DND-41 (cell line): ENCODE measurements at regions not wholly inside any gene's neighbourhood (a gene's known extent, or its start where the extent isn't known, plus 50 kb on each side); places are given as distances from the start of the nearest gene placed in this dataset.

Source experiments
- CTCF ChIP-seq: IDR thresholded peaks from 2 replicates; pipeline ENCODE4 v1.5.1; 2012; ENCODE audit warnings: borderline replicate concordance, low read length, moderate library complexity, mild to moderate bottlenecking; ENCODE audit not compliant: poor library complexity, severe bottlenecking; ENCODE audit errors: extremely low read depth
- EZH2 ChIP-seq: IDR thresholded peaks from 3 replicates; pipeline ENCODE4 v1.6.1; 2012; ENCODE audit warnings: borderline replicate concordance, low read depth, mild to moderate bottlenecking, moderate library complexity, low read length, inconsistent platforms; ENCODE audit not compliant: severe bottlenecking

GRCh38 chr5:73380710-73381589 is 67.6 kb downstream of the FOXD1 start:
- TF ChIP-seq EZH2 (no peak), CTCF (no peak)
